Right lobe of liver (tissue), 4 donors: ENCODE measurements at regions not wholly inside any gene's neighbourhood (a gene's known extent, or its start where the extent isn't known, plus 50 kb on each side); places are given as distances from the start of the nearest gene placed in this dataset.

ENCODE experiments used
- CTCF ChIP-seq, 4 donors: fragments of 200-600 bp in 3 of 4; fragments of 450-650 bp in 1 of 4; IDR thresholded peaks; one replicate each; pipeline versions ENCODE4 v1.5.1 to v1.8.0; 2016 to 2022; ENCODE audit warnings: antibody characterized with exemption in 4 of 4, mild to moderate bottlenecking in 2 of 4
- POLR2A ChIP-seq: fragments of 450-650 bp; IDR thresholded peaks from one replicate; pipeline ENCODE4 v1.6.1; 2017; ENCODE audit warnings: antibody characterized with exemption, mild to moderate bottlenecking
- donor health status: DM: no; HTN: no; CAD: no.
- donor health status: DM: no; HTN: no; CAD: no.
- donor health status: DM: no; HTN: yes; CAD: no.

- TF ChIP-seq CTCF (IDR thresholded peaks at IDR 0.05) (no peak), POLR2A (no peak)
Observed at GRCh38 chr2:58920001-58920400, 678.9 kb upstream of the FANCL start.
